ENCODE measurements at regions not wholly inside any gene's neighbourhood (a gene's known extent, or its start where the extent isn't known, plus 50 kb on each side); places are given as distances from the start of the nearest gene placed in this dataset.
"Not testable (repeated sequence)": the region's sequence is repeated elsewhere in the genome, so short reads cannot be mapped to it uniquely, and the experiment has no call there.

DNA sequence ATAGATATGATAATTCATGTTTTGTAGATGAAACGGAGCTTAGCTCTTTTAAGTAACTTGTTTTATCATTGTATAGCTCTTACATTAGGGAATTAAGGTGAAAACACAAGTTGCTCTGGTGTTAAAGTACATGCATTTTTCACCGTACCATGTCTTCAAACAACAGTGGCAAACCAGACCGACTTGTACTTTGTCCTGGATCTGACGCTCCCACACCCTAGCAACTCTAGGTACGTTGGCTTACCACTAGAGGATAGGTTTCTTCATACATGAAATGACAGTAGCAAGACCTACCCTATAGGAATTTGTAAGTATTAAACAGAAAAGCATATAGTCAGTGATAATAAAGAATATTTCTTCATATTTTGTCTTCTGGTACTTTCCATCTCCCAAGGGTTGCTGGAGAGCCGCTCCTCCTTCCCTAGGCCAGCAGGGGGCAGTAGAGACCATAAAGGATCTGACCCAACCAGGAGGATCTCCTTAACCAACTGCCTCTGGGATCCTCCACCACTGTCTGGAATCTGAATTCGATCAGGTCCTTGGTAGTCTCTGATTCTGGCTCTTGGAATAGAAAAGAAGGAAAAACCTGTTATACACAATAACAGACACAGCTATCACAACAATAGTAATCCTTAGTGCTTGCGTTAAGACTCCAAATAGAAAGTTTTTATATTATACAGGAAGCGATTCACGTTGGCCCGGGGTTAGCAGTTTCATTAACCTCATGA lies 136.7 kb downstream of the CAVIN4 start:
- DNase-seq (ENCODE audit: low read depth) = peak; percentile 14

DNA sequence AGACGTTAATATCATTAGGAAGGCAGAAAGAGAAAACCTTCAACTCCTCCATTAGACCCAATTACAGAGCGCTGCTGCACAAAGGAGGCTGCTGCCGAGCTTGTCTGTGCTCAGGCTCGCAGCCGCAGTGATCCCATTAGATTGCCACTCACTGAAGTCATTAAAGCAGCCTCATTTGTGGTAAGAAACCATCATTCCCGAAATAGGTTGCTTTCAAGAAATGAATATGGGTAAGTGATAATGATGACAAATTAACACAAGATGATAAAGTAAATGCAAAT lies 137.2 kb downstream of the CAVIN4 start:
- DNase-seq (ENCODE audit: low read depth) = no peak

DNA sequence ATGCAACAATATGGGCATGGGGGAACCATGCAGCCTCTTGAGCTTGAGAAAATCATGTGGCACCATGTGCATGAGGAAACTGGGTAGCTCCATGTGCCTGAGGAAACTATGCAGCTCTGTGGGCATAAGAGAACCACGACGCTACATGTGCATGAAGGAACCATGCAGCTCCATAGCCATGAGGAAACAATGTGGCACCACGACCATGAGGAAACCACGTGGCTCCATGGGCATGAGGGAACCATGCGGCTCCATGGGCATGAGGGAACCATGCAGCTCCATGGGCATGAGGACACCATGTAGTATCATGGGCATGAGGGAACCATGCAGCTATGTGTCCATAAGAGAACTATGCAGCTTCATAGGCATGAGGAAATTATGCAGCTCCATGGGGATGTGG lies 140.8 kb downstream of the CAVIN4 start:
- DNase-seq (ENCODE audit: low read depth) = no peak

DNA sequence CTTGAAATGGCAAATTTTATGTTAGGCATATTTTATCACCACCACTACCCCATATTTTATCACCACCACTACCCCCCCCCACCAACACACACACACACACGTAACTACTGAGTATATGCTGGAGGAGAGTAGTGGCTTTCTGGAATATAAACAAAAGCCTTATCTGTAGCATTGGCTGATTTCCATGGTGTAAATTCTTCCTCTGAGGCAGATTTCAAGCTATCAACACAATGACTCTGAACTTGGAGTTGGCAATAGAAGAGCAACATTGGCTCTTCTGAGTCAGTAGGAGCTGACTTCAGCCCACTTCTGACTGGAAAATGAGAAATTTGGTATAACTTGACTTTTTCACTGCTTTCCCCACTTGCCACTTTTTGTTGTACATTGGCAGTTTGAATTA lies 143.0 kb downstream of the CAVIN4 start:
- DNase-seq (ENCODE audit: low read depth) = no peak

DNA sequence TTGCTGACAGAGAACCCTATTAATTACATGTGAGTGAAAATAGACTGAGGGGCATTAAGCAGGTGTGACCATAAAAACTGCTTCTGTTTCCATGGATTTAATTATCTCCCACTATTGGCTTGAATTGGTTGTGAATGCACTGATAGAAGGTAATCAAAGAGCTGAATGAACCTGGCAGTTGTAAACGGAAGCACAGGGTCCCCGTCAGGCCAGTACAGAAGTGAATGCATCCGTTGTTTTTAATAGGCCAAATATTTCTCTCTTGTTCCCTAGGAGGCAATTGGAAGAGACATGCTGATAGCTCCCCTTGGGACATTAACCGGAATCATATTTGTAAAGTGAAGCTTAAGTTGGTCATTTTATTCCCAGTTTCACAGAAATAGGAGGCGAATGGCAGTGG lies 147.0 kb downstream of the CAVIN4 start:
- DNase-seq (ENCODE audit: low read depth) = no peak

DNA sequence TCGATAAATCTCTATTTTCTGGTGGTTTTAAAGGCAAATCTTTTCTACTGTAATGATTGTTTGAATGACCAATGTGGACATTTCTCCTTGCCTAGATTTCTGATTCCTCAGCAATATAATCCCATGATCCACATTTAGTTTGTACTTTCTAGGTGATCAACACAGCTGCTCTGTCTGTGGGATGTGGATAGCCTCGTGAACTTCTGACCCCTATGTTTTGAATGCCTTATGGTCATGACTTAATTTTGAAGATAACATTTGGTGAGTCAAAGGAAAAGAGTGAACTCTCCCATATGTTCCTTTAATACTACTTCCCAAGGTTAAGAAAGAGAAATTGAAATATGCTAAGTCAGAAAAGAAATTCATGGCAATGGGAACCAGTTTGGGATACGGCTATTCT lies 147.5 kb downstream of the CAVIN4 start:
- DNase-seq (ENCODE audit: low read depth) = no peak

DNA sequence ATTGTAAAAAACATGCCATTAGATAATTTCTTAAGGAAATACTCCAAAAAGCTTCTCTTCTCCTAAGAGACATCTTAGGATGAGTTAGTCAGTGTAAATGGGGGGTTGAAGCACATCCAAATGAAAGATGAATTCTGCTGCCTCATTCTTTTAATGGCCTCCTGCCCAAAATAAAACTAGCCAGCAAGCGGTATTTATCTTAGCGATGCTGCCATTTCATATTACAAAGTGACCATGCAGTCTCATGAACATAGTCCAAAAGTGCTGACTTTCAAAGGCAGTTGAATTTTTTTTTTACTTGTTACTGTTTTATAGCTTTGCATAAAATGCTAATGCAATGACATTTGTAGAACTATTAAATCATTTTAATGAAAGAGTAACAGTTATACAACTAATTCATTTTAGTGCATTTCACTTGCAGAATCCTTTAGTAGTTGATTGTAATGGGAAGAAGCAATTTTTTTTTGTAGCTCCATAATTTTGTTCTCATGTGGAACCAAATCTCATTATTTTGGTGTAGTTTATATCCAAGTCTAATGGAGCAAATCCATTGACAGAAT lies 151.5 kb downstream of the CAVIN4 start:
- DNase-seq (ENCODE audit: low read depth) = no peak

DNA sequence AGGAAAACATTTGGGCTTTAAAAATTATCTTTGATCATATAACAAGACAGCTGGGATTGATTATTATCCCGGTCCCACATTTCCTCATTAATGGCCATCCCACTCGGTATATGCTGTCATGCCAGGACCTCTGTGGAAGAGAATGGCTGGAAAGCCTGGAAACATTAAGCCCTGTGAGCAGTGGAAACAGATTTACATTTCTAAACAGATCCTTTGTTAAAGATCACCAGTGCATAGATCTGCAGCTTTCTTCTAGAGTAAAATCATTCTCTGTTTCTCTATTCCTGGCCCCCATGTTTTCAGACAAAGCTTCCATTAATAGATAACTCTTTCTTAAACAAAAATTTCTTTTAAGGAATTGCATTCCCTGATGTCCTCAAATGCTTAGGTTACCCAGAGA lies 152.2 kb downstream of the CAVIN4 start:
- no peak for DNase-seq (ENCODE audit: low read depth)

DNA sequence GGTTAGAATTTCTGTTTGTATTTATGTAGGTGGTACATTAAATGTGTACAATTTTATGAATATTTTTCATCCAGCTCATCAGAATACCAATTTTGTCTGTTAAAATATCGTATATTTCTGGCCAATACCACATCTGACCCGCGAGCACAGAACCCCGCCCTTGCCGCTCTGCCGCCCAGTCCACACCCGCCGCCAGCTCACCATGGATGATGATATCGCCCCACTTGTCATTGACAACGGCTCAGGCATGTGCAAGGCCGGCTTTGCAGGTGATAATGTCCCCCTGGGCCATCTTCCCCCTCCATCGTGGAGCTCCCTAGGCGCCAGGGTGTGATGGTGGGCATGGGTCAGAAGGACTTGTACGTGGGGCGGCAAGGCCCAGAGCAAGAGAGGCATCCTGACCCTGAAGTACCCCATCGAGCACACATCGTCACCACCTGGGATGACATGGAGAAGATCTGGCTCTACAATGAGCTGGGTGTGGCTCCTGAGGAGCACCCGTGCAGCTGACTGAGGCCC lies 153.2 kb downstream of the CAVIN4 start:
- no peak for DNase-seq (ENCODE audit: low read depth)

DNA sequence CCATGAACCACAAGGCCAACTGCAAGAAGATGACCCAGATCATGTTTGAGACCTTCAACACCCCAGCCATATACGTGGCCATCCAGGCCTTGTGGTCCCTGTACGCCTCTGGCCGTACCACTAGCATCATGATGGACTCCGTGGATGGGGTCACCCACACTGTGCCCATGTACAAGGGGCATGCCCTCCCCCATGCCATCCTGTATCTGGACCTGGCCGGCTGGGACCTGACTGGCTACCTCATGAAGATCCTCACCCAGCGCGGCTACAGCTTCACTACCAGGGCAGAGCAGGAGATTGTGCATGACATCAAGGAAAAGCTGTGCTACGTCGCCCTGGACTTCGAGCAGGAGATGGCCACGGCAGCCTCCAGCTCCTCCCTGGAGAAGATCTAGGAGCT lies 153.7 kb downstream of the CAVIN4 start:
- DNase-seq (ENCODE audit: low read depth) = no peak

DNA sequence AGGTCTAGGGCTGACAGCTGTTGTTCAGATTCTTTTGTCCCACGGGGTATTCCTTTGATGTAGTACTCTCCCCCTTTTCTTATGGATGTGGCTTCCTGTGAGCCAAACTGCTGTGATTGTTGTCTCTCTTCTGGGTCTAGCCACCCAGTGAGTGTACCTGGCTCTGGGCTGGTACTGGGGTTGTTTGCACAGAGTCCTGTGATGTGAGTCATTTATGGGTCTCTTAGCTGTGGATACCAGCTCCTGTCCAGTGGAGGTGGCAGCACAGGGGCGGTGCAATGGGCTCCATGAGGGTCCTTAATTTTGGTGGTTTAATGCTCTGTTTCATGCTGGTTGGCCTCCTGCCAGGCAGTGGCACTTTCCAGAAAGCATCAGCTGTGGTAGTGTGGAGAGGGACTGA lies 161.3 kb downstream of the CAVIN4 start:
- DNase-seq (ENCODE audit: low read depth) = no peak

DNA sequence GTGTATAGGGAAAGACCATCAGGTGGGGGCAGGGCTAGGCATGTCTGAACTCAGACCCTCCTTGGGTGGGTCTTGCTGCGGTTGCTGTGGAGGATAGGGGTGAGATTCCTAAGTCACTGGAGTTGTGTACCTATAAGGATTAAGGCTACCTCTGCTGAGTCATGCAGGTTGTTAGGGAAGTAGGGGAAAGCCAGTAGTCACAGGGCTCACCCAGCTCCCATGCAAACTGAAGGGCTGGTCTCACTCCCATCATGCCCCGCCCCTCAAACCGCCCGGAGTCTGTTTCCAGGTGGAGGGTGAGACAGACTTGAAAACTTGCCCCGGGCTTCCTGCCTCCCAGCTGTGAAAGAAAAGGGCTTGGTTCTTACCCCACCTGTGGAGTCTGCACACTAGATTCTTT lies 161.8 kb downstream of the CAVIN4 start:
- DNase-seq (ENCODE audit: low read depth) = no peak

DNA sequence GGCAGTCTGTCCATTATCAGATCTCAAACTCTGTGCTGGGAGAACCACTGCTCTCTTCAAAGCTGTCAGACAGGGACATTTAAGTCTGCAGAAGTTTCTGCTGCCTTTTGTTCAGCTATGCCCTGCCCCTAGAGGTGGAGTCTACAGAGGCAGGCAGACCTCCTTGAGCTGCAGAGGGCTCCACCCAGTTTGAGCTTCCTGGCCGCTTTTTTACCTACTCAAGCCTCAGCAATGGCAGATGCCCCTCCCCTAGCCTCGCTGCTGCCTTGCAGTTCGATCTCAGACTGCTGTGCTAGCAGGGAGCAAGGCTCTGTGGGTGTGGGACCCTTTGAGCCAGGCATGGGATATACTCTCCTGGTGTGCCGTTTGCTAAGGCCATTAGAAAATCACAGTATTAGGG lies 171.1 kb downstream of the CAVIN4 start:
- DNase-seq (ENCODE audit: low read depth) = not testable (repeated sequence)

DNA sequence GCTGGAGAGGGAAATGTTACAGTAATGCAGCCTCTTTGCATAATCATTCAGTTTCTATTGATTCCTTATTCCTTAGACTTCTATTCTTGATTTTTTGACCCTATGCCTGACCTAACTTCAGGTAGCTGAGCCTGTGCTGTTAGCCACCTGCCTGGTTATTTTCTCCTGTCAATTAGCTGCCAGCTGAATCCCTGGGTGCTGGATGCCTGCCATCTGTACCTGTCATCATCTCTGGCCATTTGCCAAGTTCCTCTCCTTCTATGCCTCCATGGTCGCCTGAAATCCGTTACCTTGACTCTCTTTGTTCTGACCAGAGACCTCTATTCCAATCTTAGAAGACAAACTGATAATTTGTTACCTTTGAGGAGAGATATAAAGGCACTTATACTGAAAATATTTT lies 178.3 kb downstream of the CAVIN4 start:
- no peak for DNase-seq (ENCODE audit: low read depth)

DNA sequence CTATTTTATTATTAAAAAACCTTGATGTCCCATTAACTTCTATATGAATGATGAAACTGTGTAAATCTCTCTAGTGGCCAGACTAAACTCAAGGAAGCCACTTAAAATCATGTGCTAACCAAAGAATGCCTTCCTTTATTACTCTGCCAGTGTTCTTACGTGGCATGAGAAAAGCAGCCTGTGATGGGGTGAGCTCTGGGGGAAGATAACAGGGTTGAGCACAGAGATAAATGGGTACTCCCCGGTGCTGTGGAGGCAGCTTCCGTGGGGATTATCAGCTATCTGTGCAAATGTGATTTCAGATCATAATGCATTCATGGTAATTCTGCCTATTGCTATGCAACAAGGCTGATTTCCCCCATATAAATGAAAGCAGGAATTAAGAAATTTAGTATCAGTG lies 181.3 kb downstream of the CAVIN4 start:
- DNase-seq (ENCODE audit: low read depth) = no peak

DNA sequence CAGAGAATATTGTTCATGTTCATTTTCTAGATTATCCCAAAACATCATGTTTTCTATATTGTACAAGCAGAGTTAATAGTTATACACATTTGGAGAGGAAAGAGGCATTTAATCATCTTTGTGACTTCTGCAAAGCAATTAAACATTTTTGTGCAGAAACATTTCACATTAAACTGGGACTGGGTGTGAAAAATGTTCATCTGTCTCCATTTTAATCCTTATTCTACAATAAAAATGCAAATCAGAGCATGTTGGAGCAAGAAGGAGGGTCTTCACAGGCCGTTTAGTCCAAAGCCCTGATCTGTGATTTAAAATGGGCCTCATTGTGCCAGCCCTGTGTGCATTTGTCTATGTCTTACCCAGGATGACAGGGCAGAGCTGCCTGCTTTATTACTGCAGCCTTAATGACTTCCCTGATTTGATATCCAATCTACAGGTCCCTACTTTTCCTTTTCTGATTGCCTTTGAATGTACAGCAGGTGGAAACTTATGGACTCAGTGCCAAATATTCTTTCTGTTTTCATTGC lies 183.5 kb downstream of the CAVIN4 start:
- DNase-seq (ENCODE audit: low read depth) = no peak

DNA sequence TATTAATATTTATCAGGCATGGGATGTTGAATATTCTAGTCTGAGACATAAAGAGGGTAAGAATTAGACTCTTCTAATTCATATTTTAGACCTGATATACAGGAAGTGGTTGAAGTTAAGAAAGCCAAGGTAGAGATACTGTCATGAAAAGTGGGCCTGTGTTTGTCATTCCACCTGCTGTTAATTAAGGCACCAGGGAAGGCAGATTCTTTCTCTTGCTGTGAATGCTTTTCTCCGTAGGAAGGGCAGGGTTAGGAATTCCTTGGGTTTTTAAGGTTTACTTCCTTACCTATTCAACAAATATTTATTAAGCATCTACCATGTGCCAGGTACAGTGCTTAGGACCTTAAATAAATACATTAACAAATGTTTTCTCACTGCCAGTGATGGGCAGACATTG lies 196.4 kb downstream of the CAVIN4 start:
- DNase-seq (ENCODE audit: low read depth) = no peak

DNA sequence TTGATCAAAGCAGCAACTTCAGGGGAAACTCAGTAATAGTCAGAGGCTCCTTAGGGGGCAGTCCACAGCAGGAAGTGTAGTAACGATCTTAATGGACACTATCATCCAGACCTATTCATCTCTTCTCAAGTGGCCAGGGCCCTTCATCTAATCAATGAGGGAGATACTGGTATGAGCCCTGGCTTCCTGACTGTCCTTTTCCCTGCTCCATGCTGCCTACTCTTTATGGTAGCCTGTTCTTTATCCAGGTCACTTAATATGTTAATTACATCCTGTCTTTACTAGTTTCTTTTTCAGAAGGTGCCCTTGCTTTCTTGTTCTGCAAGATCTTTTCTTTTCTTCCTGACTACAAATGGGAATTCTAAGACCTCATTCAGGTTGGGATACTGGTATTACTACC lies 197.1 kb downstream of the CAVIN4 start:
- DNase-seq (ENCODE audit: low read depth) = no peak

DNA sequence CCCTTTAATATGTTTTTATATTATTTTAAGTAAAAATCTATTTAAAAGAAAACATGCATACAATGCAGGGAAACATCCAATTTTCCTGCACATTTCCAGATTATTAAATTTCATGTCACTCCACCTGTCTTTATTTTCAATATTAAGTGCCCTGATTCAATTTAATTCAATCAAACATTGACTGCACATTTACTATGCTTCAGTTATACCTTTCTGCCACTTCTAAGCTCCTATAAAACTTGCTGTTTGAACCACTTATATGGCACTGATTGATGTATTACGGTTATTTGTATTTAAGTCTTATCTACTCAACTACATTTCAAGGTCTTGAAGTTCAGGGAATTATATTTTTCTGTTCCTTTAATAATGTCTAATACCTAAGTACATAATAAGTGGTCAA lies 198.0 kb downstream of the CAVIN4 start:
- DNase-seq (ENCODE audit: low read depth) = no peak

DNA sequence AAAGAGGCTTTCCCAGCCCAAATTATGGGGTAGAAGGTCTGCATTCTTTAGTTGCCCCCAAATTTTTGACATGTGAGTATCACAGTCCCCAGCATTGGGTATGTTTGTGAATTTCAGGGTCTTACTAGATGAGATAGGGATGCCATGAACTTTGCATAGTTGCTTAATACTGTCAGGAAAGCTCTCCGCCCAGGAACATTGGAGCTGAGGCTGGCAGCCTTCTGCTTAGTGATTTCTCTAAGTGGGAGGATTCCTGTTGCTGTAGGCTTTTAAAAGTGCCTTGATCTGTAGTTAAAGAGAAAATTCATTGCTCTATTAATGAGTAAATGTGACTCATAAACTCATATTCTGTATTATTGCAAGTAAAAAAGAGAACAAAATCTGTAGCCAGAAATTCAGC lies 206.9 kb downstream of the CAVIN4 start:
- DNase-seq (ENCODE audit: low read depth) = no peak

DNA sequence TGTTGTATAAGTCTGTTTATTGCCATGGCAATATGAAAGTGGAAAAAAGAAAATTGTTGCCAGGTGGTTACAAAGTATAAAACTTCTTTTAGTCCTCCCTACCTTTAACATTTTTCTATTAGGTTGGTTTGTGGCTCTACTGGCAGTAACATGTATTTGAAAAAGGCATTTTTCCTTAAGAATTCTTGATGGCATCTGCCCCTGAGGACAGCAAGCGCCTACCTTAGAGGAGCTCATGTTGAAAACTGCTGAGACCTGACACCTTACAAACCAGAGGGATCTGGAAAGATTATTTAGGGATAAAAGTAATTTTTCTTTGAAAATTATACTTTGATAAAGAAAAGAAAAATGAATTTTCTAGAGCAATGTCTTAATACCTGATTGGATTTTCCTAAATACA lies 208.1 kb downstream of the CAVIN4 start:
- no peak for DNase-seq (ENCODE audit: low read depth)

DNA sequence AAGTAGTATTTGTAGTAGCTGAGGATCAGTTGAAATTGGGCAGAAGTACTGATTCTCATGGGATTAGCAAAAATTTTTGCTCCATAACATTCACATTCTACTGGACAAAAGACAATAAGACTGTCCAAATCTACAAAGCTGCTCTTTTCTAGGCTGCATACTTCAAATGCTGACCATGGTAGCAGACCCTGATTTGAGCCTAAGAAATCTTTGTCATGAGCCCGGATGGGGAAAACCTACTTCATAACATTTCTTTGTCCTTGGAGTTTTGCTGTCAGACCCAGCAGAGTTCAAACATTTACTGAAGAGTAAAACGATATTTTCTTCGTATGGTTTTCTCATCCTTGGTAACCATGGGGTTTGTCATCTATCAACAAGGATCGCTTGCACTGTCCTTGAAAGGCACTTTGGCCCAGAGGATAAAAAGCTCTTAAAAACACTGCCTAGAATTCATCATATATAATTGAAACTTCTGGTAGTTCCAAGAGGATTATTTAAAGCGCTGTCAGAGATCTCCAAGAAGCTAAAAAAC lies 216.9 kb downstream of the CAVIN4 start:
- DNase-seq (ENCODE audit: low read depth) = no peak

DNA sequence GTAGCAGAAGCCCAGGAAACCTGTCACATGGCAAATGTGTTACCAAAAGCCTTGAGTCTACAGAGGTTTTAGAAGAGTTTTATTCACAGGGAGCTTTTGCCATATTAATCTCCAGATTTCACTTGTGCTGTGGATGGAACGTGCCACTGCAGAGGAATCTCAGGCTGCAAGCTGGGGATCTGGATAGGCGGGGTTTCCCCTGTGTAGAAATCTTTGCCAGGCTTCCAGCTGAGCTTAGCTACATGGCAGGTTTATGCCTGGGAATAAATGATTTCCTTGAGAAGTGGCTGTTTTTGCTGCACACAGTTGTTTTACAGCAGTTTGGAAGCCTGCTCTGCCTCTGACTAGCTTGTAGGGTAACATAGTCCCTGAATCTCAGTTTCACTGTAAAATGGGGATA lies 224.6 kb upstream of the PLPPR1 start:
- DNase-seq (ENCODE audit: low read depth) = no peak

DNA sequence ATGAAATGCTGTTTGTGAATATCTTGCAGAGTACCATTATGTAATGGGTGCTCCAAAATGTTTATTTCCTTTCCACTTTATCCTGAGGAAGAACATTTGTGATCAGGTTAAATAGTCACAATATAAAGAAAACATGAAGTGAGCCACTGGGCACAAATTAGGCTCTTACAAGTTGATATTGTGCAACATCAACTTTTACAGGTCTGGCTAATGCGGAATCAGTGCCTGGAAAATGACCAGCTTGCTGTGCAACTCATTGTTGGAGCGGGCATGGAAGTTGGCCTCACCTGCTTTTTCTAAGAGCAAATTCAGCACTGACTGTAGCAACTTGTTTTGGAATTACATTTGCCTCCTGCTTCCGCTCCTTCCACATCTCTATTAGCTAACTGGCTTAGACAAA lies 216.9 kb upstream of the PLPPR1 start:
- no peak for DNase-seq (ENCODE audit: low read depth)
